ENCODE measurements at regions not wholly inside any gene's neighbourhood (a gene's known extent, or its start where the extent isn't known, plus 50 kb on each side); places are given as distances from the start of the nearest gene placed in this dataset.

DNA sequence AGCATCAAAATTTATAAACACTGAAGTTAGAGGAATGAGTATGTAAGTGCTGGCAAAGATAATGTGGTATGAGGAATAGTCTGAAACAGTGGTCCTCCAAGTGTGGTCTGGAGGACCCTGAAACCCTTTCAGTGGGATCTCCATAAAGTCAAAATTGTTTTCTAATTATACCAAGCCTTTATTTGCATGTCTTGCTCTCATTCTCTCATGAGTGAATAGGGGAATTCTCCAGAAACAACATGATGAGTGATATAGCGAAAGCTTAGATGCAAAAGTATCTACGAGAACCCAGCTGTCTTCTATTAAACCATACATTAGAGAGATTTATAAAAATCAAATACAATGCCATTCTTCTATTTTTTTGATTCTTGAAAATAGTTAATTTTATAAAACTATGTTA, 145.0 kb upstream of the RAG2 start:
- no peak for TF ChIP-seq MAZ (IDR thresholded peaks at IDR 0.05; ENCODE audit: borderline replicate concordance, low read depth, low read length)
- TF ChIP-seq CTCF (IDR thresholded peaks at IDR 0.05), result no peak
- TF ChIP-seq, protein P1, sequence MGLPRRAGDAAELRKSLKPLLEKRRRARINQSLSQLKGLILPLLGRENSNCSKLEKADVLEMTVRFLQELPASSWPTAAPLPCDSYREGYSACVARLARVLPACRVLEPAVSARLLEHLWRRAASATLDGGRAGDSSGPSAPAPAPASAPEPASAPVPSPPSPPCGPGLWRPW (IDR thresholded peaks at IDR 0.05), result no peak
- no peak for TF ChIP-seq ESRRA (IDR thresholded peaks at IDR 0.05; ENCODE audit: borderline replicate concordance, low read length)
- no peak for TF ChIP-seq FOSB (CRISPR knock-in tag; IDR thresholded peaks at IDR 0.05)
- no peak for TF ChIP-seq CBX8 (IDR thresholded peaks at IDR 0.05)
- no peak for TF ChIP-seq PBX3 (IDR thresholded peaks at IDR 0.05)
- no peak for TF ChIP-seq EHMT2 (IDR thresholded peaks at IDR 0.05; ENCODE audit: low read depth)
- TF ChIP-seq MYC (IDR thresholded peaks at IDR 0.05; ENCODE audit: borderline replicate concordance, low read length), result no peak
- no peak for TF ChIP-seq REST (IDR thresholded peaks at IDR 0.05)
- TF ChIP-seq SMC3 (IDR thresholded peaks at IDR 0.05), result no peak
- no peak for TF ChIP-seq POLR2AphosphoS2 (conservative IDR thresholded peaks at IDR 0.05; ENCODE audit: low read length)
- TF ChIP-seq HOXB5 (CRISPR knock-in tag; IDR thresholded peaks at IDR 0.05), result no peak
- TF ChIP-seq NR3C1 (IDR thresholded peaks at IDR 0.05), result no peak
- no peak for TF ChIP-seq ZNF302 (CRISPR knock-in tag; IDR thresholded peaks at IDR 0.05)
- no peak for TF ChIP-seq HEYL (CRISPR knock-in tag; IDR thresholded peaks at IDR 0.05)
- TF ChIP-seq EHF (CRISPR knock-in tag; IDR thresholded peaks at IDR 0.05), result no peak
- no peak for TF ChIP-seq PHF8 (IDR thresholded peaks at IDR 0.05; ENCODE audit: borderline replicate concordance, low read depth)
- TF ChIP-seq CHD2 (IDR thresholded peaks at IDR 0.05; ENCODE audit: low read length, partially characterized antibody), result no peak
- no peak for TF ChIP-seq EP300 (IDR thresholded peaks at IDR 0.05)
- no peak for DNase-seq (ENCODE audit: low read depth in 1 of 2, low spot score in 1 of 2)
- no peaks in the 10 kb centered on the region for H3K4me1 ChIP-seq
- H3K4me3 ChIP-seq, result no peak overlapping the region
- no peak overlapping the region for H3K27ac ChIP-seq
- WGBS (ENCODE audit: missing lambda C conversion rate), result 30% methylated on average over 2 of the region's 2 CpGs
- ChIA-PET POLR2A (no interaction called here), CTCF (interaction anchor here (1.3 to 3.2 kb wide), 4 partner anchors 10 to 179 kb away, joined by 4 to 29 read pairs (median 13); no protein-coding TSS in a partner anchor)
- no peak for FAIRE-seq
- ATAC-seq, result no peak
- no peak overlapping the region for H3K4me2 ChIP-seq
- H3K9me3 ChIP-seq, result no peaks in the 10 kb centered on the region

DNA sequence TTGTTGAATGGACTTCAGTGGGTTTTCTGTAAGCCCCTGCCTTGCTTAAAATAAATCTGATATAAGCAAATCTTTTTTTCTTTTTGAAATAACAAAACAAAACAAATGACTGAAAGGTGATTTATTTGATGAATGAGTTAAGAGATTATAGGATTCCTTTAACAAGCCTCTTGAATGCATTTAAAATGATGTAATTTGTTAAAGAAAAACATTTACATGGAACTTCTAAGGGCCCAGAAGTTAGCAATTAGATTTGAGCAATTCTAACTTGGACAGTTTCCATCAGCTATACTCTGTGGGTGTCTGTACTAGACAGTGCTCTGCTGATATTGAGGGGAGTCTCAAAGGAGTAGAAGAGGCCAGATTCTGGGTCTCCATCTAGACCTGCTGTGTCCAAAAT, 143.5 kb upstream of the RAG2 start:
- FAIRE-seq (no peak), DNase-seq (ENCODE audit: low read depth in 1 of 2, low spot score in 1 of 2) (no peak), ATAC-seq (no peak)
- H3K4me1 ChIP-seq, result no peaks in the 10 kb centered on the region
- H3K27ac ChIP-seq, result no peak overlapping the region
- H3K4me2 ChIP-seq, result no peak overlapping the region
- no peak overlapping the region for H3K4me3 ChIP-seq
- POLR2A ChIA-PET, result no interaction called here
- H3K9me3 ChIP-seq, result no peaks in the 10 kb centered on the region
- CTCF ChIA-PET, result interaction anchor here (1.6 kb wide), 1 partner anchor 178 kb away, joined by 9 read pairs; no protein-coding TSS in a partner anchor
- TF ChIP-seq RAD21 (conservative IDR thresholded peaks at IDR 0.05 in 1 of 2, IDR thresholded peaks at IDR 0.05 in 1 of 2) (no peak), CBX8 (IDR thresholded peaks at IDR 0.05) (no peak), HEYL (CRISPR knock-in tag; IDR thresholded peaks at IDR 0.05) (no peak), TP53 (CRISPR knock-in tag; IDR thresholded peaks at IDR 0.05) (no peak), RNF2 (IDR thresholded peaks at IDR 0.05; ENCODE audit: borderline replicate concordance, low read depth) (no peak), CBX2 (IDR thresholded peaks at IDR 0.05; ENCODE audit: borderline replicate concordance, low read depth) (no peak), HOXA7 (CRISPR knock-in tag; IDR thresholded peaks at IDR 0.05) (no peak), EP300 (IDR thresholded peaks at IDR 0.05) (no peak), HMGXB4 (CRISPR knock-in tag; IDR thresholded peaks at IDR 0.05; ENCODE audit: borderline replicate concordance) (no peak), HOXB5 (CRISPR knock-in tag; IDR thresholded peaks at IDR 0.05) (no peak), NR3C1 (IDR thresholded peaks at IDR 0.05) (no peak), HOXB13 (CRISPR knock-in tag; IDR thresholded peaks at IDR 0.05; ENCODE audit: low read depth) (no peak), USF2 (IDR thresholded peaks at IDR 0.05) (no peak), HDAC2 (IDR thresholded peaks at IDR 0.05) (no peak), KDM1A (IDR thresholded peaks at IDR 0.05; ENCODE audit: low read depth) (no peak)
